Dermis microvascular lymphatic vessel endothelial cell (primary cell): ENCODE measurements at regions not wholly inside any gene's neighbourhood (a gene's known extent, or its start where the extent isn't known, plus 50 kb on each side); places are given as distances from the start of the nearest gene placed in this dataset.

Source experiments
- DNase-seq, 2 donors: peaks; one replicate each; pipeline versions ENCODE4 v3.0.0 to v3.0.0-alpha.2; 2010; ENCODE audit warnings: low read depth in 2 of 2

GRCh38 chr3:154583086-154583634 lies 153.2 kb upstream of the GPR149 start:
- DNase-seq: no peak

GRCh38 chr3:154582501-154582900 lies 152.5 kb upstream of the GPR149 start:
- DNase-seq: no peak

- no peak for DNase-seq
These were observed 141.7 kb upstream of the GPR149 start for GRCh38 chr3:154571553-154572226.

- DNase-seq: no peak
These were observed 138.1 kb upstream of the GPR149 start for GRCh38 chr3:154568064-154568463.

- DNase-seq: no peak
These were observed 129.6 kb upstream of the GPR149 start for GRCh38 chr3:154559623-154560022.

GRCh38 chr3:154552338-154552737 lies 122.3 kb upstream of the GPR149 start:
- DNase-seq: no peak

- DNase-seq: no peak
These were observed 119.4 kb upstream of the GPR149 start for GRCh38 chr3:154549391-154549790.

- no peak for DNase-seq
These were observed 118.4 kb upstream of the GPR149 start for GRCh38 chr3:154548341-154548740.

- no peak for DNase-seq
These were observed 112.8 kb upstream of the GPR149 start for GRCh38 chr3:154542837-154543236.

- no peak for DNase-seq
These were observed 111.1 kb upstream of the GPR149 start for GRCh38 chr3:154540950-154541604.

- no peak for DNase-seq
These were observed 108.8 kb upstream of the GPR149 start for GRCh38 chr3:154538566-154539360.

GRCh38 chr3:154536751-154537150 lies 106.8 kb upstream of the GPR149 start:
- no peak for DNase-seq

- DNase-seq: no peak
These were observed 92.1 kb upstream of the GPR149 start for GRCh38 chr3:154522036-154522602.

GRCh38 chr3:154517404-154517803 lies 87.4 kb upstream of the GPR149 start:
- DNase-seq: no peak

- no peak for DNase-seq
These were observed 85.9 kb upstream of the GPR149 start for GRCh38 chr3:154515921-154516320.

- DNase-seq: no peak
These were observed 80.8 kb upstream of the GPR149 start for GRCh38 chr3:154510780-154511179.

GRCh38 chr3:154507727-154508126 lies 77.7 kb upstream of the GPR149 start:
- no peak for DNase-seq

- no peak for DNase-seq
These were observed 67.0 kb upstream of the GPR149 start for GRCh38 chr3:154496978-154497377.

- DNase-seq: no peak
These were observed 66.5 kb upstream of the GPR149 start for GRCh38 chr3:154496540-154496939.

- DNase-seq: no peak
These were observed 57.0 kb upstream of the GPR149 start for GRCh38 chr3:154486949-154487348.

GRCh38 chr3:154482507-154482906 lies 52.5 kb upstream of the GPR149 start:
- DNase-seq: no peak

GRCh38 chr3:154480033-154480432 lies 50.0 kb upstream of the GPR149 start:
- no peak for DNase-seq
